Dendritic cell treated with granulocyte-macrophage colony-stimulating factor and Interleukin-4, amounts not matched to agents 40 ng/mL and 50 ng/mL, for 4 days (primary cell): ENCODE measurements at regions not wholly inside any gene's neighbourhood (a gene's known extent, or its start where the extent isn't known, plus 50 kb on each side); places are given as distances from the start of the nearest gene placed in this dataset.

ENCODE experiments used
- H3K27ac Mint-ChIP-seq: one replicate; pipeline ENCODE4 v1.8.0; 2022; ENCODE audit warnings: mild to moderate bottlenecking, mixed read lengths
- H3K27me3 Mint-ChIP-seq: one replicate; pipeline ENCODE4 v1.8.0; 2022; ENCODE audit warnings: mild to moderate bottlenecking, mixed read lengths
- H3K36me3 Mint-ChIP-seq: one replicate; pipeline ENCODE4 v1.8.0; 2022; ENCODE audit warnings: low read depth, mixed read lengths
- H3K4me1 Mint-ChIP-seq: one replicate; pipeline ENCODE4 v1.8.0; 2022; ENCODE audit warnings: low read depth, mixed read lengths
- H3K4me3 Mint-ChIP-seq: one replicate; pipeline ENCODE4 v1.8.0; 2022; ENCODE audit warnings: mild to moderate bottlenecking, moderate library complexity, mixed read lengths
- H3K9me3 Mint-ChIP-seq: one replicate; pipeline ENCODE4 v1.8.0; 2022; ENCODE audit warnings: mixed read lengths
- intact Hi-C: fragments of 100-400 bp; cut with micrococcal nuclease; formaldehyde crosslinking; loops from one replicate; pipeline ENCODE4 v1.15.0; 2022

- Mint-ChIP-seq H3K9me3 (peaks cover 79% of the 10 kb centered on the region), H3K4me3 (no peak overlapping the region), H3K36me3 (no peaks in the 10 kb centered on the region), H3K27me3 (no peaks in the 10 kb centered on the region), H3K4me1 (no peaks in the 10 kb centered on the region), H3K27ac (no peak overlapping the region)
- intact Hi-C loops = no loop called here
Measured at GRCh38 chr3:1587426-1587825, 494.6 kb downstream of the CNTN6 start.

GRCh38 chr3:1591327-1592028 lies 498.7 kb downstream of the CNTN6 start:
- H3K27ac Mint-ChIP-seq = no peak overlapping the region
- peaks cover 50% of the 10 kb centered on the region for H3K9me3 Mint-ChIP-seq
- no peak overlapping the region for H3K4me3 Mint-ChIP-seq
- no peaks in the 10 kb centered on the region for H3K36me3 Mint-ChIP-seq
- intact Hi-C loops = no loop called here
- no peaks in the 10 kb centered on the region for H3K27me3 Mint-ChIP-seq
- no peaks in the 10 kb centered on the region for H3K4me1 Mint-ChIP-seq

DNA sequence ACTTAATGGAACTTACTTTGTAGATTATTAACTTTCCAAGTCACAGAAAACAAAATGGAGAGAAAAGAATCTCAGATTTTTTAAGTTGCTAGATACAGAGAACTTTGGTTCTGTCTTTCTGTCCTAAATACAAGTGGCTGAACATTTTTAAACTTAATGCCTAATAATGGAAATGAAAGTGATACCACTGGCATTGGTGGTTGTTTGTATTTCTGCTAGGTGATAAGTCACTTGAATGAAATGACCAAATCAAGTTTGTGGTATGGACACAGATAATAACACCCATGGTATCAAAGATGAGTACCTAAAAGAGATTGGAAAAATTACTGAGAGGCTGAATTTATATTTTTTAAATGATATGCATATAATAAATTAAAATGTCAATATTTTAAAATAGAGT lies 502.1 kb downstream of the CNTN6 start:
- intact Hi-C loops = no loop called here
- H3K4me3 Mint-ChIP-seq = no peak overlapping the region
- H3K27ac Mint-ChIP-seq = no peak overlapping the region
- H3K4me1 Mint-ChIP-seq = no peaks in the 10 kb centered on the region
- H3K27me3 Mint-ChIP-seq = no peaks in the 10 kb centered on the region
- no peaks in the 10 kb centered on the region for H3K36me3 Mint-ChIP-seq
- peaks cover 23% of the 10 kb centered on the region for H3K9me3 Mint-ChIP-seq

DNA sequence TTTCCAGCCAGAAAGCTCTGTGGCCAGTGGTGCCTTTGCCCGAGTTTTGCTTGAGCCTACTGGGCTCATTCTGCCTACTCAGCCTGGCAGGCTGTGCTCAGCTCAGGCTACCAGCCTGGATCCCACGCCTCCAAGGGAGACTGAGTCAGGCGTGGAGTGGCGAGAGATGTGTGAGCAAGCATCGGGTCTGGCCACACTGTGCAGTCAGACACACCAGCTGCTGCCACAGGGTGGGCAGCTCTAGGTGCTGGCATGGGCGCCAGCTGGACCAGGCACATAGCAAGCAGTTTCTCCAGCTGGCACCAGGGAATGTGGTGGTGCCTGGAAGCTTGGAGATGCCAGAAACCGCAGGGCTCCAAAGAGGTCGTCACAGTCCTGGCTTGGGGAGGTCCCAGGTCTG lies 498.5 kb upstream of the CNTN4 start:
- peaks cover 12% of the 10 kb centered on the region for H3K9me3 Mint-ChIP-seq
- no peak overlapping the region for H3K27ac Mint-ChIP-seq
- no peaks in the 10 kb centered on the region for H3K4me1 Mint-ChIP-seq
- intact Hi-C loops = no loop called here
- H3K36me3 Mint-ChIP-seq = no peaks in the 10 kb centered on the region
- H3K4me3 Mint-ChIP-seq = no peak overlapping the region
- H3K27me3 Mint-ChIP-seq = no peaks in the 10 kb centered on the region

- intact Hi-C loops = no loop called here
- no peaks in the 10 kb centered on the region for H3K4me1 Mint-ChIP-seq
- no peak overlapping the region for H3K27ac Mint-ChIP-seq
- H3K27me3 Mint-ChIP-seq = no peaks in the 10 kb centered on the region
- H3K4me3 Mint-ChIP-seq = no peak overlapping the region
- H3K9me3 Mint-ChIP-seq = peaks cover 13% of the 10 kb centered on the region
- no peaks in the 10 kb centered on the region for H3K36me3 Mint-ChIP-seq
Measured at GRCh38 chr3:1600700-1601418, 497.8 kb upstream of the CNTN4 start.

DNA sequence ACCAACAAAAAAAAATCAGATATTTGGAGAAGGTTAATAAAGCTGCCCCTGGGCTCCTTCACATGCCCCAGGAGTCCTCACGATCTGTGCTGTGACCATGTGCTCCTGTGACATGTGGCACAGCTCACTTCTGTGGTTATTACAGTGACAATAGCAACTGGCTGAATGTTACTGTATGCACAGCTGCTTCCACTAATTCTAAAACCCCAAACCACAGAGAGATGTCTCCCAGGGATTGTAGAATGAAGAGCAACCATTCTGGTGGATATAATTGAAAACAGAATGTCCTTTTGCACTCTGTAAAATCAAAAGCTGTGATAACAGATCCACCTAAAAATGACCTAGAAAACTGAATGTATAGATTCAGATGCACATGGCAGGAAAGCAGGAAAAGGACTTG lies 489.2 kb upstream of the CNTN4 start:
- no peak overlapping the region for H3K27ac Mint-ChIP-seq
- no peaks in the 10 kb centered on the region for H3K4me1 Mint-ChIP-seq
- H3K4me3 Mint-ChIP-seq = no peak overlapping the region
- no peaks in the 10 kb centered on the region for H3K27me3 Mint-ChIP-seq
- intact Hi-C loops = no loop called here
- peaks cover 34% of the 10 kb centered on the region for H3K9me3 Mint-ChIP-seq
- no peaks in the 10 kb centered on the region for H3K36me3 Mint-ChIP-seq

- H3K27ac Mint-ChIP-seq = no peak overlapping the region
- intact Hi-C loops = no loop called here
- H3K27me3 Mint-ChIP-seq = no peaks in the 10 kb centered on the region
Measured at GRCh38 chr3:1611824-1612223, 486.8 kb upstream of the CNTN4 start.

GRCh38 chr3:1613962-1614361 lies 484.7 kb upstream of the CNTN4 start:
- H3K4me3 Mint-ChIP-seq = no peak overlapping the region

More at GRCh38 chr3:1611824-1612223, 486.8 kb upstream of the CNTN4 start:
- H3K4me1 Mint-ChIP-seq = no peaks in the 10 kb centered on the region
- H3K9me3 Mint-ChIP-seq = peaks cover 26% of the 10 kb centered on the region
- H3K4me3 Mint-ChIP-seq = no peak overlapping the region
- H3K36me3 Mint-ChIP-seq = no peaks in the 10 kb centered on the region

DNA sequence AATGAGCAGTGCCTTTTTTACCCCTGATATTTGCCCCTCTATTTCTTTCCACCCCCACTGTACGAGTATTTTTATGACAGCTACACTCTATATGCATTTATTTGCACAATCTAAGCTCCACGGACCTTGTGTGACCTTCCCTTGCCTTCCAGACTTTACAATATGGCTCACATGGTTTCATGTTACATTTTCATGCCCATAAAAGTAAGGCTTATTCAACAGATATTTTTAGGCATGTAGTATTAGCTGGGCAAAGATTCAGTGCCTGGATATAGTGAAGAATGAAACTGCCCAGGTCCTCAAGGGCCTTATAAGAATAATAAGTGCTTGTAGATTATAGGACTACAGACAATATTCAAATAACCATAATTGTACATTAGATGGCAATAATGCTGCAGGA lies 481.9 kb upstream of the CNTN4 start:
- H3K4me3 Mint-ChIP-seq = no peak overlapping the region

More at GRCh38 chr3:1613962-1614361, 484.7 kb upstream of the CNTN4 start:
- H3K4me1 Mint-ChIP-seq = no peaks in the 10 kb centered on the region
- H3K27me3 Mint-ChIP-seq = no peaks in the 10 kb centered on the region
- no peak overlapping the region for H3K27ac Mint-ChIP-seq
- peaks cover 31% of the 10 kb centered on the region for H3K9me3 Mint-ChIP-seq
- intact Hi-C loops = no loop called here
- H3K36me3 Mint-ChIP-seq = no peaks in the 10 kb centered on the region

GRCh38 chr3:1623896-1624295 lies 474.8 kb upstream of the CNTN4 start:
- no peaks in the 10 kb centered on the region for H3K36me3 Mint-ChIP-seq
- no peak overlapping the region for H3K4me3 Mint-ChIP-seq
- H3K27ac Mint-ChIP-seq = no peak overlapping the region
- intact Hi-C loops = no loop called here
- peaks cover 39% of the 10 kb centered on the region for H3K9me3 Mint-ChIP-seq
- no peaks in the 10 kb centered on the region for H3K27me3 Mint-ChIP-seq
- H3K4me1 Mint-ChIP-seq = no peaks in the 10 kb centered on the region

More for the DNA sequence above, 481.9 kb upstream of the CNTN4 start:
- H3K36me3 Mint-ChIP-seq = no peaks in the 10 kb centered on the region
- H3K4me1 Mint-ChIP-seq = no peaks in the 10 kb centered on the region
- no peak overlapping the region for H3K27ac Mint-ChIP-seq
- peaks cover 32% of the 10 kb centered on the region for H3K9me3 Mint-ChIP-seq
- intact Hi-C loops = no loop called here
- H3K27me3 Mint-ChIP-seq = no peaks in the 10 kb centered on the region

DNA sequence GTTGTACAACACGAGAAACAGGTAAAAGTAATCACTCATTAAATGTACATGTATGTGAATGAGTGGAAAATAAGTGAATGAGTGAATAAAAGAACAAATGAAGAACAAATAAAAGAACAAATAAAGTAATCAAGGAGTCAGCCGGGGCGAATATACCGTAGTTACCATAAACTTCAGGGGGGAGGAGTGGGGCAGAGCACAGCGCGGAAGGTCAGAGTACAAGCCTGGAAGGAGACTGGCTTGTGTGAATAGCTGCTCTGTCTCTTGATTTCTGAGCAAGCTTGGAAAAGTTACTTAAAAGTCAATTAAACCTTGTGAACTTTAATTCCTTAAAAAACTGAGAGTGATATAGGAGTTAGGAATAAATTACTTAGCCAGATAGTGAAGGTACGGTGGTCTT lies 466.5 kb upstream of the CNTN4 start:
- Mint-ChIP-seq H3K4me1 (no peaks in the 10 kb centered on the region), H3K27me3 (no peaks in the 10 kb centered on the region), H3K9me3 (peaks cover 69% of the 10 kb centered on the region), H3K36me3 (no peaks in the 10 kb centered on the region), H3K27ac (no peak overlapping the region), H3K4me3 (no peak overlapping the region)
- intact Hi-C loops = no loop called here

DNA sequence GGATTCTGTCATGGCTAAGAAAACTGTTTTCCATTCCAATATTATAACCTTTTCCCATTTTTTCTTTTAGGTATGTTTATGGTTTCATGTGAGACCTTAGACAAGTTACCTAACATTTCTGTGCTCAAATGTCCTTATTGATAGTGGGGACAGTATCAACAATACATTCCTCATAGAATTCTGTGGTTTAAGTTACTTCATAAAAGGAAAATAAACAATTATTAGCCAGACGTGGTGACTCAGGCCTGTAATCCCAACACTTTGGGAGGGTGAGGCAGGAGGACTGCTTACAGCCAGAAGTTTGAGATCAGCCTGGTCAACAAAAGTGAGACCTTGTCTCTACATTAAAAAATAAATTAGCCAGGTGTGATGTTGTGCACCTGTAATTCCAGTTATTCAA lies 436.8 kb upstream of the CNTN4 start:
- intact Hi-C loops = no loop called here
- H3K4me1 Mint-ChIP-seq = no peaks in the 10 kb centered on the region
- H3K36me3 Mint-ChIP-seq = no peaks in the 10 kb centered on the region
- no peak overlapping the region for H3K27ac Mint-ChIP-seq
- no peaks in the 10 kb centered on the region for H3K27me3 Mint-ChIP-seq
- peaks cover 20% of the 10 kb centered on the region for H3K9me3 Mint-ChIP-seq
- H3K4me3 Mint-ChIP-seq = no peak overlapping the region

DNA sequence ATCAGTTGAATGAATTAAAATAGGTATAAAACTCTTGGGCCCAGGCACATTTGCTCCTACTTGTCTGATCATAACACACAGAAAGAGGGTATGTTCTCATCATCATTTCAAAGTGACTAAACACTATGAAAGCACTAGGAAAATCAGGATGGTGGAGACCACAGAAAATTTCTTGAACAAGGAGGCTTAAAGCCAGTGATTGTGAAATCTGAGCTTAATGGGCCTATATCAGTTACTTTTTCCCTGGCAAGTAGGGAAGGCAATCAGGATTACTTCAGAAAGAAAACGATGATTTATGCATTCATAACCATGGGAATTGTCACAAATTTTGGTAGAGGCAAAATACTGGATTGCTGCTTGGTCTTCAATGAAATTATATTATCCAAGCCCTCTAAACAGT lies 434.4 kb upstream of the CNTN4 start:
- Mint-ChIP-seq H3K27me3 (no peaks in the 10 kb centered on the region), H3K27ac (no peak overlapping the region), H3K9me3 (peaks cover 20% of the 10 kb centered on the region), H3K4me3 (no peak overlapping the region), H3K36me3 (no peaks in the 10 kb centered on the region), H3K4me1 (no peaks in the 10 kb centered on the region)
- intact Hi-C loops = no loop called here

DNA sequence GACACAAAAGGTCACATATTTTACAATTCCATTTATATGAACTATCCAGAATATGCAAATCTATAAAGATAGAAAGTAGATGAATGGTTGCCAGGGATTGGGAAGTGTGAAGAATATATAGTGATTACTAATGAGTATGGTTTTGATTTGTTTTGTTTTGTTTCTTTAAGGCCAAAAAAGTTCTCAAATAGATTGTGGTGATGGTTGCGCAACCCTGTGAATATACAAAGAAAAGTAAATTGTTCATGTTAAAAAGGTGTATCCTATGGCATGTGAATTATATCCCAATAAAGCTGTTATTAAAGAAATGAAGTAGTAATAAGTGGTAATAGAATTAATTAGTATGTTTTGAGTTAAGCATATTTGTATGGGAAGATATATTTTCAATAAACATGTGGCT lies 431.8 kb upstream of the CNTN4 start:
- Mint-ChIP-seq H3K27me3 (no peaks in the 10 kb centered on the region), H3K27ac (no peak overlapping the region), H3K4me1 (no peaks in the 10 kb centered on the region), H3K9me3 (peaks cover 26% of the 10 kb centered on the region), H3K4me3 (no peak overlapping the region), H3K36me3 (no peaks in the 10 kb centered on the region)
- intact Hi-C loops = no loop called here
